ENCODE measurements at regions not wholly inside any gene's neighbourhood (a gene's known extent, or its start where the extent isn't known, plus 50 kb on each side); places are given as distances from the start of the nearest gene placed in this dataset.

GRCh38 chr9:10928372-10928771, 315.6 kb upstream of the PTPRD start:
- TF ChIP-seq, protein P1, sequence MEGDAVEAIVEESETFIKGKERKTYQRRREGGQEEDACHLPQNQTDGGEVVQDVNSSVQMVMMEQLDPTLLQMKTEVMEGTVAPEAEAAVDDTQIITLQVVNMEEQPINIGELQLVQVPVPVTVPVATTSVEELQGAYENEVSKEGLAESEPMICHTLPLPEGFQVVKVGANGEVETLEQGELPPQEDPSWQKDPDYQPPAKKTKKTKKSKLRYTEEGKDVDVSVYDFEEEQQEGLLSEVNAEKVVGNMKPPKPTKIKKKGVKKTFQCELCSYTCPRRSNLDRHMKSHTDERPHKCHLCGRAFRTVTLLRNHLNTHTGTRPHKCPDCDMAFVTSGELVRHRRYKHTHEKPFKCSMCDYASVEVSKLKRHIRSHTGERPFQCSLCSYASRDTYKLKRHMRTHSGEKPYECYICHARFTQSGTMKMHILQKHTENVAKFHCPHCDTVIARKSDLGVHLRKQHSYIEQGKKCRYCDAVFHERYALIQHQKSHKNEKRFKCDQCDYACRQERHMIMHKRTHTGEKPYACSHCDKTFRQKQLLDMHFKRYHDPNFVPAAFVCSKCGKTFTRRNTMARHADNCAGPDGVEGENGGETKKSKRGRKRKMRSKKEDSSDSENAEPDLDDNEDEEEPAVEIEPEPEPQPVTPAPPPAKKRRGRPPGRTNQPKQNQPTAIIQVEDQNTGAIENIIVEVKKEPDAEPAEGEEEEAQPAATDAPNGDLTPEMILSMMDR (IDR thresholded peaks at IDR 0.05; ENCODE audit: insufficient read depth, low read depth, low read length) = no peak
- no peak overlapping the region for H3K4me3 ChIP-seq (ENCODE audit: low read depth, low read length)
- no peak for DNase-seq (ENCODE audit: low read depth)

DNA sequence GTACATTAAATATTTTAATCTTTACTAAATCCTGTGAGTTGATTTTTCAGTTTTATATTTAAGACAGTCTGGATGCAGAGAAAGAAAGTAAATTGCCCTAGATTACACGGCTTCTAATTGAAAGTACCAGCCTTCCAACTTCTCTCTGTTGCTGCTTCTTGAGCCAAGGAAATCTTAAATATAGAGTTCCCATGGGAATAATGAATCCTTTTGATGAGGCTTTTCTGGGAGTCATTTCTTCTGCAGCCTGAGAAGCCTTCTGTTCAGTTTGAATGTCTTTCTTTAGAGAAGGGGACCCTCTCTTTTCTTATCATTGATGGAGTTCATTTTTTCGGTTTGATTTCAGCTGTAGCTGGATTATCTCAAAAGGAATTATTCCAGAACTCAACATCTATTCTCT, 317.3 kb upstream of the PTPRD start:
- H3K4me3 ChIP-seq (ENCODE audit: low read depth, low read length) = no peak overlapping the region

GRCh38 chr9:10946676-10947410, 334.0 kb upstream of the PTPRD start:
- no peak for DNase-seq (ENCODE audit: low read depth)
- TF ChIP-seq, protein P1 (IDR thresholded peaks at IDR 0.05; ENCODE audit: insufficient read depth, low read depth, low read length) = no peak
- no peak overlapping the region for H3K4me3 ChIP-seq (ENCODE audit: low read depth, low read length)

More for the DNA sequence above, 317.3 kb upstream of the PTPRD start:
- TF ChIP-seq, protein P1 (IDR thresholded peaks at IDR 0.05; ENCODE audit: insufficient read depth, low read depth, low read length) = no peak
- DNase-seq (ENCODE audit: low read depth) = no peak

- TF ChIP-seq, protein P1 (IDR thresholded peaks at IDR 0.05; ENCODE audit: insufficient read depth, low read depth, low read length) = no peak
- DNase-seq (ENCODE audit: low read depth) = no peak
- H3K4me3 ChIP-seq (ENCODE audit: low read depth, low read length) = no peak overlapping the region
Observed at GRCh38 chr9:10957878-10958277, 345.1 kb upstream of the PTPRD start.

- TF ChIP-seq, protein P1 (IDR thresholded peaks at IDR 0.05; ENCODE audit: insufficient read depth, low read depth, low read length) = no peak
Observed at GRCh38 chr9:10961883-10962282, 349.1 kb upstream of the PTPRD start.

GRCh38 chr9:10983251-10983650, 370.4 kb upstream of the PTPRD start:
- DNase-seq (ENCODE audit: low read depth) = no peak
- TF ChIP-seq, protein P1 (IDR thresholded peaks at IDR 0.05; ENCODE audit: insufficient read depth, low read depth, low read length) = no peak
- H3K4me3 ChIP-seq (ENCODE audit: low read depth, low read length) = no peak overlapping the region

More at GRCh38 chr9:10961883-10962282, 349.1 kb upstream of the PTPRD start:
- no peak overlapping the region for H3K4me3 ChIP-seq (ENCODE audit: low read depth, low read length)
- no peak for DNase-seq (ENCODE audit: low read depth)

DNA sequence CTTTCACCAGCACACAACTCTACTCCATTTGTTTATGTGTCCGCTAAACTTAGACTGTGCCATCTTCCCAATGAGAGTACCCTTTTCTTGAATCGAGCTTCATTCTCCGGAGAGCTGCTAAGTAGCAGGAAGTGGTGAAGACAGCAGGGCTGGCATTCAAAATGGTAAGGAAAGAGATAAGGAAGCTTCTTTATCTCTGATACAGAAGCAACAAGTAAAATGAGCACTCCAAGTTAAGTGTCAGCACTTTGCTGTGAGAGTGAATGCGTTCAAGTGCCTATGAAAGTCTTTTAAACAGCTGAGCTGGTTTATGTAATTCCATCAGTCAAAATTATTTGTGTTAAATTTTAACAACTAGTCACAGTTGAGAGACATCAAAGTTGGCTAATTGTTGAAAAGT, 386.8 kb upstream of the PTPRD start:
- TF ChIP-seq, protein P1 (IDR thresholded peaks at IDR 0.05; ENCODE audit: insufficient read depth, low read depth, low read length) = no peak
- no peak overlapping the region for H3K4me3 ChIP-seq (ENCODE audit: low read depth, low read length)
- no peak for DNase-seq (ENCODE audit: low read depth)
